GM21390 (cell line): ENCODE measurements at regions not wholly inside any gene's neighbourhood (a gene's known extent, or its start where the extent isn't known, plus 50 kb on each side); places are given as distances from the start of the nearest gene placed in this dataset.

Source experiments
- ATAC-seq: cut with Tn5 transposase; IDR thresholded peaks from one replicate; pipeline ENCODE4 v1.9.1; 2021; ENCODE audit not compliant: unreplicated experiment

GRCh38 chr6:93970684-93971083 is 551.3 kb upstream of the EPHA7 start:
- no peak for ATAC-seq

- ATAC-seq: no peak
Measured at GRCh38 chr6:93968126-93968525, 548.8 kb upstream of the EPHA7 start.

- no peak for ATAC-seq
Measured at GRCh38 chr6:93964926-93965325, 545.6 kb upstream of the EPHA7 start.

DNA sequence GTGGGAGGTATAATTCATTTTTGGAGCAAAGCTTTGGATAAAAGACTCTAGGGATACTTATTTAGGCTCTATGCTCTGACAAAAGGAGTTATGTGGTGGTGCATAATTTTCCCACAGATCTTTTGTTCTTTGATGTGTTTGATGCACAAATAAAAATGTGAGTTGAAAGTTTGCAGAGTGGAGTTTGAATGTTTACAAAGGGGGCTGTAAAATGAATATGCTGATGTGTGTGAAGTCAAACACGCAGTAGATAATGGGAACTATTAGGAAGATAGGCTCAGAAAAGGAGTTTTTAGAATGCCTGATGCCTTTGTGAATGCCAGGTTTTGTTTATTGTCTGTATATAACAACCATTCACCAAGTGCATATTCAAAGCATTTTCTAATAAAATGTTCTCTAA is 545.0 kb upstream of the EPHA7 start:
- no peak for ATAC-seq

DNA sequence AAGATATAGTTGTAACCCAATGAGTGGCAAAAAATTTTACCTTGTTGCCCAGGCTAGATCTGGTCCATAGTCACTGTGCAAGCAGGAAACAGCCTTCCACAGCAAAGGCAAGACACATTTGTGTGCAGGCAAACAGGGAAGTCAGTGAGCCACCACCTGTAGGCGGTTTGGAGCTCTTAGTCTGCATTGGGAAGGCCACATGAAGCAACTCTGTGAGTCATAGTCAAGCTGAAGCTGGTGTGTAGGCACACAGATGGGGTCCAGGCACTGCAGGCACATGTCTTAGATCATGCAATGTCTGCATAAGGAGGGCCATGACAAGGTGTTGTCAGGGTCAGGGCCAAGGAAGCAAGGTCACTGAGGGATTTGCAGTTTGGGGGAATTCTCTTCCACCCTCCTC is 543.2 kb upstream of the EPHA7 start:
- no peak for ATAC-seq

DNA sequence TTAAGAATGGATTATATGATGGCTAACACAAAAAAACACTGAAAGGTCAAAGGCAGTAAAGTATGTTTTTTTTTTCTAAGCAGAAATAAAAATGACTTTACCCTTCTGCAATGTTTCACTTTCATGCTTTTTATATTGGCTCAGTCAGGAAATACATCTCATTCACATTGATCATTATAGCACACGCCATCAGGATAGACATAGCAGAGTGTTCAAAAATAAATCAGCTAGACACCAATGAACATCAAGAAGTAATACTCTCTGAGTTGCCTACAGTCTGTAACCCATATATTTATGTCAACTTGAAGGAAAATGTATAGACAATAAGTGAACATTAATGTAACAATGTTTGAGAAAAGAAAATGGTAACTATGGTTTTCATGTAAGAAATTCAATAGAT is 535.2 kb upstream of the EPHA7 start:
- no peak for ATAC-seq

GRCh38 chr6:93943661-93944060 is 524.3 kb upstream of the EPHA7 start:
- no peak for ATAC-seq

DNA sequence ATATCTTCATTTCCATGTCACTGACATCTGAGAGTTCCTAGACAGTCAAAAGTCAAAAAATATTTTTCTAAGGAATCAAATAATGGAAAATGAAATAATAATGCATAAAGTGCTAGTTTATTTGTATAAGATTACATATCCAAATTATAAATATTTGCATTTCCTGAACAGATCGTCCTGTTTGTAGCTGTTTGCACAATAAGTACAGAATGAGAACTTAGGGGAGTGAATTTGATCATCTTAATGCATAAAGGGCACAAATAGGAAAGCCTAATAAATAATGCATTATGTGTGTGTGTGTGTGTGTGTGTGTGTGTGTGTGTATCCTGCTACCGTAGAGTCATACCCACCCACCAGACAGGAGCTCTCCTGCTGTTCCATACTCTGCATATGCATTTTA is 521.0 kb upstream of the EPHA7 start:
- no peak for ATAC-seq

GRCh38 chr6:93932175-93932574 is 512.8 kb upstream of the EPHA7 start:
- no peak for ATAC-seq

GRCh38 chr6:93927731-93928130 is 508.4 kb upstream of the EPHA7 start:
- no peak for ATAC-seq

GRCh38 chr6:93919365-93919764 is 500.0 kb upstream of the EPHA7 start:
- no peak for ATAC-seq

GRCh38 chr6:93918258-93918657 is 498.9 kb upstream of the EPHA7 start:
- ATAC-seq: no peak

DNA sequence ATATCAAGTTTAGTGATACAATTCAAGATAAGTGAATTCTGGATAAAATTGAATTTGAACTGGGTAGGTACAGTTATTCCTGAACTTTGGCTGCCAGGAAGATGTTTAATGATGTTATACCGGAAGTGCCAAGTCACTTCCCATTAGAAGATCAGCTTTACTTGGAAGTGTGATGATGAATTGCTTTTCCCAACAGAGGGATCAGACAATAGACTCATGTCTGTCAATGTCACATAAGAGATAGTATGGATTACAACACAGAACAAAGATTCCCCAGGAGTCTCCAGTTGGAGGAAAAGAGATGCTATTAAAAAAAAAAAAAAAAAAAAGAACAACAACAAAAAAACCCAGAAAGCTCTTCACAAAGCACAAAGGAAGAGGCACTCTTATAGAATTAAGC is 497.9 kb upstream of the EPHA7 start:
- no peak for ATAC-seq

DNA sequence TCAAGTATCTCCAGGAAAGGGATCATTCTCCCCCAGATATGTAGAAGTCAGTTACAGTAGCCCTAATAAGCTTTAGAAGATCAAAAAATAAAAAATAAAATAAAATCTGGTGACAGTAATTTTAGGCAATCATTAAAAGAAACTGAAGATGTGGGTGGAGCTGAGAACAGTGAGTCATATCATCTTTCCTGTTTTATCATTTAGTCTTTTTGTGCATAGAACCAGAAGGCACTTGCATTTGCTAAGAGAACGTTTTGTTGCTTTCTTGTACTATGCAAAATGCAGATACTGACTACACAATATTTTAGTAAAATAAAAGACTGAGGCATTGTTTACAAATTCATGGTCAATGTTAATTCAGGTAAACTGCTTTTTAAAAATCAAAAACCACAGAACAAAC is 497.4 kb upstream of the EPHA7 start:
- no peak for ATAC-seq

DNA sequence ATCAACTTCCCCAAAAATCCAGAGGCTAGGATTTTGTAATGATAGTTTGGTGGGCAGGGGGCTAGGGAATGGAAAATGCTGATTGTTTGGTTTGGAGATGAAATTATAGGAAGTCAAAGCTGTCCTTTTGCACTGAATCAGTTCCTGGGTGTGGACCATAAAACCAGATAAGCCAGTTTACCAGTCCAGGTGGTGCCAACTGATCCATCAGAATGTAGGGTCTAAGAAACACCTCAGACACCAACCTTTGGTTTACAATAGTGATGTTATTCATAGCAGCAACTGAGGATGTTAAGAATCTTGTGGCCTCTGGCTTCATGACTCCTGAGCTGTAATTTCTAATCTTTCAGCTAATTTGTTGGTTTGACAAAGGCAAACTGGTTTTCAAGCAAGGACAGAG is 496.6 kb upstream of the EPHA7 start:
- ATAC-seq: no peak

DNA sequence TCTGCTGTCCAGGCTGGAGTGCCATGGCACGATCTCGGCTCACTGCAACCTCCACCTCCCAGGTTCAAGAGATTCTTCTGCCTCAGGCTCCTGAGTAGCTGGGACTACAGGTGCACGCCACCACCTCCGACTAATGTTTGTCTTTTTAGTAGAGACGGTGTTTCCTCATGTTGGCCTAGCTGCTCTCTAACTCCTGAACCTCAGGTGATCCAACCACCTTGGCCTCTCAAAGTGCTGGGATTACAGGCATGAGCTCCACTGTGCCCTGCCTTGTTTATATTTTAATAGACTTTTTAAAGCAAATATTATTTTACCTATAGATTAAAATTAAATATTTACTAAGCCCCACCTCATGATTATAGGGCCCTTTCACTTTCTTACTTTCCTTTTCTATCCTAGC is 483.2 kb upstream of the EPHA7 start:
- no peak for ATAC-seq

DNA sequence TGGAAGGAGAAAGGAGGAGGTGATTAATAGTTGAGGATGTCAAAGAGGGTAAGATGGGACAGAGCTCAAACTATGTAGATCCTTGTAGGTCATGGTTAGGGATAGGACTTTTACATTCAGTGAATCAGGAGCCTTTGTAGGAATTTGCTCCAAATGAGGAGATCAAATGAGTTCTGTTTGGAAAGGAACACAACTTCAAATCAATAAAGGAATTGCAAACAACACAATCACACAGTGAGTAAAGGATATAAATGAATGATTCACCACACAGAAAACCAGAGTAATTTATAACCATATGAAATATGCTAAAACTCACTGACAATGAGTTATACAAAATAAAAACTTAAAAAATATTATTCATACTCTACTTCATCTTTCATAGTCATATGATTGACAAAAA is 480.8 kb upstream of the EPHA7 start:
- no peak for ATAC-seq

GRCh38 chr6:93896081-93896480 is 476.7 kb upstream of the EPHA7 start:
- no peak for ATAC-seq

GRCh38 chr6:93894521-93894920 is 475.2 kb upstream of the EPHA7 start:
- ATAC-seq: no peak

GRCh38 chr6:93889713-93890112 is 470.4 kb upstream of the EPHA7 start:
- ATAC-seq: no peak

GRCh38 chr6:93886416-93886815 is 467.1 kb upstream of the EPHA7 start:
- ATAC-seq: no peak

GRCh38 chr6:93859971-93860370 is 440.6 kb upstream of the EPHA7 start:
- ATAC-seq: no peak

DNA sequence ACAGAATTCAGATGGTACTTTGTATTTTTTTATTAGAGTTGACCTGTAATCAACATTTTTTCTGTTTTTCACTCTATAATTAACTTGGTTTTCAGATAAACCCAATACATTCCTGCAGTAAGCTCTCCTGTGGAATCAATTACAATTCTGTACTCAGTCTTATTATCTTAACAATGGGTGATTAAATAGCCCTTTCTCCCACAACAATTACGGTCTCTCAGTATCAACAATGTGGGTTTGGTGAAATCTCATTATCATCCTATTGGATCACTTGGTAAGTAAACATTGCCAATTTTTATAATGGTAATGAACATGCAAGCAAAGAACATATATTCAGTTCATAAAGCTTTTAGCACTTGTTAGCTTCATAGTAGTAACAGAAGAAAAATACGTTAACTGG is 438.9 kb upstream of the EPHA7 start:
- ATAC-seq: no peak

GRCh38 chr6:93849857-93850256 is 430.5 kb upstream of the EPHA7 start:
- no peak for ATAC-seq
